ENCODE measurements at regions not wholly inside any gene's neighbourhood (a gene's known extent, or its start where the extent isn't known, plus 50 kb on each side); places are given as distances from the start of the nearest gene placed in this dataset.

GRCh38 chr5:92713826-92714225, 867.2 kb downstream of the NR2F1-AS1 start:
- TF ChIP-seq CTCF (IDR thresholded peaks at IDR 0.05 in 4 of 5, conservative IDR thresholded peaks at IDR 0.05 in 1 of 5) (no peak), POLR2A (IDR thresholded peaks at IDR 0.05) (no peak)
